H4 (cell line): ENCODE measurements at regions not wholly inside any gene's neighbourhood (a gene's known extent, or its start where the extent isn't known, plus 50 kb on each side); places are given as distances from the start of the nearest gene placed in this dataset.

Experiments
- DNase-seq: peaks from one replicate; pipeline ENCODE4 v3.0.0-alpha.2; 2015; ENCODE audit warnings: low spot score

GRCh38 chr1:43008115-43009060, 49.7 kb upstream of the SLC2A1 start:
- no peak for DNase-seq
